Nephron (organoid): ENCODE measurements at regions not wholly inside any gene's neighbourhood (a gene's known extent, or its start where the extent isn't known, plus 50 kb on each side); places are given as distances from the start of the nearest gene placed in this dataset.

ENCODE experiments used
- H3K27ac Mint-ChIP-seq, 3 experiments: 2 replicates each; pipeline ENCODE4 v1.8.0; 2020; ENCODE audit warnings: mixed read lengths in 3 of 3, mild to moderate bottlenecking in 2 of 3, moderate library complexity in 1 of 3
- H3K27me3 Mint-ChIP-seq: 2 replicates; pipeline ENCODE4 v1.8.0; 2021; ENCODE audit warnings: low read depth, mild to moderate bottlenecking, moderate library complexity, mixed read lengths
- H3K36me3 Mint-ChIP-seq: 2 replicates; pipeline ENCODE4 v1.8.0; 2020; ENCODE audit warnings: low read depth, mixed read lengths
- H3K4me1 Mint-ChIP-seq: 2 replicates; pipeline ENCODE4 v1.8.0; 2020; ENCODE audit warnings: mixed read lengths
- H3K4me3 Mint-ChIP-seq, 3 experiments: 2 replicates each; pipeline ENCODE4 v1.8.0; 2020; ENCODE audit warnings: mild to moderate bottlenecking in 3 of 3, mixed read lengths in 3 of 3, moderate library complexity in 2 of 3
- H3K9me3 Mint-ChIP-seq: 2 replicates; pipeline ENCODE4 v1.8.0; 2020; ENCODE audit warnings: mixed read lengths
- CTCF ChIP-seq, 3 experiments: fragments of 200-600 bp; sonication (generic); IDR thresholded peaks; one replicate each; pipeline ENCODE4 v1.5.0; 2021; ENCODE audit warnings: antibody characterized with exemption in 3 of 3; ENCODE audit not compliant: unreplicated experiment in 3 of 3

- Mint-ChIP-seq H3K9me3 (no peaks in the 10 kb centered on the region), H3K36me3 (no peaks in the 10 kb centered on the region), H3K4me3 (no peak overlapping the region), H3K4me1 (peaks cover 44% of the 10 kb centered on the region), H3K27me3 (peaks cover 10% of the 10 kb centered on the region), H3K27ac (peak overlapping the region in 1 of 3 experiments; percentile 14)
- no peak for TF ChIP-seq CTCF (IDR thresholded peaks at IDR 0.05; ENCODE audit: unreplicated experiment in 3 of 3)
Measured at GRCh38 chr1:56189454-56189853, 389.9 kb downstream of the PLPP3 start.

DNA sequence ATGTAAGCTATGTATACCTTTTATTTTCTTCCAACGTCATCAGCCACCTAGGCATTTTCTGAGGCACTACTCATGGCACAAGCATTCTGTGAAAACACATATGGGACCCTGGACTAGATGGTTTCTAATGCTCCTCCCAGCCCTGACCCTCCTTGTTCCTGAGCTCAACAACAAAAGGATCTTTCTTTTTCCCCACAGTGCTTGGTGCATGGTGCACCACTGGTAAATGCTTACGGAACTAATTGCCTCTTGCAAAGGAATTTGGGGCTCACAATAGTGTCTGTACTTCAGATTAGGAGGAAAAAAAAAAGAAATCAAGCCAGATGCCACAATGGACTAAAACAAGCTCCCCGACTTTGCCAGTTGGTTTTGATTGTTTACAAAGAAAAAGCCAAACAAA, 390.5 kb downstream of the PLPP3 start:
- Mint-ChIP-seq H3K9me3 (no peaks in the 10 kb centered on the region), H3K4me1 (peaks cover 49% of the 10 kb centered on the region), H3K36me3 (no peaks in the 10 kb centered on the region), H3K4me3 (no peak overlapping the region), H3K27me3 (peaks cover 8% of the 10 kb centered on the region), H3K27ac (peak overlapping the region in 1 of 3 experiments; percentile 1)
- TF ChIP-seq CTCF (IDR thresholded peaks at IDR 0.05; ENCODE audit: unreplicated experiment in 3 of 3) = no peak

GRCh38 chr1:56188221-56188620, 391.1 kb downstream of the PLPP3 start:
- Mint-ChIP-seq H3K36me3 (no peaks in the 10 kb centered on the region), H3K9me3 (no peaks in the 10 kb centered on the region), H3K4me3 (no peak overlapping the region), H3K27ac (no peak overlapping the region), H3K27me3 (peaks cover 6% of the 10 kb centered on the region), H3K4me1 (peaks cover 50% of the 10 kb centered on the region)
- no peak for TF ChIP-seq CTCF (IDR thresholded peaks at IDR 0.05; ENCODE audit: unreplicated experiment in 3 of 3)

DNA sequence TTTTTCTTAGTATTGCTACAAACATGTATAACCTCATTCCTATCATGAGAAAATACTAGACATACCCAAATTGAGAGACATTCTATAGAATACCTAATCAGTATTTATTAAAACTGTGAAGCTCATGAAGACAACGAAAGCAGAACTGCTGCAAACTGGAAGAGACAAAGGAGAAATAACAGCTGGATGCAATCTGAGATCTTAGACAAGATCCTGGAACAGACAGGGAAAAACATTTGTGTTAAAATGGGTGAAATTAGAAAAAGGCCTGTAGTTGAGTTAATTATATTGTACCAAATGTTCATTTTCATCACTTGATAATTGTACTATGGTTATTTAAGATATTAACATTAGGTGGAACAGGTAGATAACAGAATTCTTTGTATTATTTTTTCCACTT, 392.0 kb downstream of the PLPP3 start:
- Mint-ChIP-seq H3K27me3 (peaks cover 6% of the 10 kb centered on the region), H3K4me1 (peaks cover 50% of the 10 kb centered on the region), H3K27ac (peak overlapping the region; percentile 53 to 80 (median 54)), H3K4me3 (no peak overlapping the region), H3K9me3 (no peaks in the 10 kb centered on the region), H3K36me3 (no peaks in the 10 kb centered on the region)
- TF ChIP-seq CTCF (IDR thresholded peaks at IDR 0.05; ENCODE audit: unreplicated experiment in 3 of 3) = no peak

GRCh38 chr1:56185493-56185892, 393.9 kb downstream of the PLPP3 start:
- H3K9me3 Mint-ChIP-seq = no peaks in the 10 kb centered on the region
- H3K27me3 Mint-ChIP-seq = no peaks in the 10 kb centered on the region
- TF ChIP-seq CTCF (IDR thresholded peaks at IDR 0.05; ENCODE audit: unreplicated experiment in 3 of 3) = no peak
- H3K4me1 Mint-ChIP-seq = peaks cover 43% of the 10 kb centered on the region
- no peaks in the 10 kb centered on the region for H3K36me3 Mint-ChIP-seq
- peak overlapping the region; percentile 54 to 78 (median 64) for H3K27ac Mint-ChIP-seq
- no peak overlapping the region for H3K4me3 Mint-ChIP-seq

GRCh38 chr1:56183151-56183550, 396.2 kb downstream of the PLPP3 start:
- H3K27ac Mint-ChIP-seq = no peak overlapping the region
- H3K4me1 Mint-ChIP-seq = peaks cover 26% of the 10 kb centered on the region
- no peak for TF ChIP-seq CTCF (IDR thresholded peaks at IDR 0.05; ENCODE audit: unreplicated experiment in 3 of 3)
- H3K9me3 Mint-ChIP-seq = no peaks in the 10 kb centered on the region
- H3K36me3 Mint-ChIP-seq = no peaks in the 10 kb centered on the region
- no peak overlapping the region for H3K4me3 Mint-ChIP-seq
- H3K27me3 Mint-ChIP-seq = no peaks in the 10 kb centered on the region
